DOHH2 (cell line): ENCODE measurements at regions not wholly inside any gene's neighbourhood (a gene's known extent, or its start where the extent isn't known, plus 50 kb on each side); places are given as distances from the start of the nearest gene placed in this dataset.

ENCODE experiments used
- EZH2phosphoT487 ChIP-seq: fragments of 200-600 bp; sonication (generic); IDR thresholded peaks from 2 replicates; pipeline ENCODE4 v1.6.1; 2017; ENCODE audit warnings: borderline replicate concordance, mild to moderate bottlenecking, antibody characterized with exemption, low read length, moderate library complexity, mixed read lengths
- TF ChIP-seq, protein P1 (sequence below): fragments of 200-600 bp; sonication (generic); IDR thresholded peaks from one replicate; pipeline ENCODE4 v1.5.1; 2014; ENCODE audit warnings: antibody characterized with exemption, mild to moderate bottlenecking, low read depth, low read length; ENCODE audit not compliant: poor library complexity, severe bottlenecking

DNA sequence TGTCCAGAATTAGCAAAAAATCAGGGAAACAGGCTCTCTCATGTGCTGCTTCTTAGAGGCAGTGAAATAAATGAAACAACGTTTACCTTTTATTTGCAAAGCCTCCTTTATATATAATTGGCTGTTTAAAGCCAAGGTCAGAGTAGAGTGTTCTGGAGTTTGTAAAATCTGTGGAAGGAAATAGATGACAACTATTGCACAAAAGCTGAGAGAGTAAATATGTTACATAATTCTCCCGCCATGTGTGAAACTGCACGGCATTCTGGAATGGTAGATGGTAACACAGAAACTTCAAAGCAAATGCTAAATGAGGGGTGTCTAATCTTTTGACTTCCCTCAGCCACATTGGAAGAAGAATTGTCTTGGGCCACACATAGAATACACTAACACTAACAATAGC, 51.5 kb upstream of the FGF3 start:
- TF ChIP-seq, protein P1, sequence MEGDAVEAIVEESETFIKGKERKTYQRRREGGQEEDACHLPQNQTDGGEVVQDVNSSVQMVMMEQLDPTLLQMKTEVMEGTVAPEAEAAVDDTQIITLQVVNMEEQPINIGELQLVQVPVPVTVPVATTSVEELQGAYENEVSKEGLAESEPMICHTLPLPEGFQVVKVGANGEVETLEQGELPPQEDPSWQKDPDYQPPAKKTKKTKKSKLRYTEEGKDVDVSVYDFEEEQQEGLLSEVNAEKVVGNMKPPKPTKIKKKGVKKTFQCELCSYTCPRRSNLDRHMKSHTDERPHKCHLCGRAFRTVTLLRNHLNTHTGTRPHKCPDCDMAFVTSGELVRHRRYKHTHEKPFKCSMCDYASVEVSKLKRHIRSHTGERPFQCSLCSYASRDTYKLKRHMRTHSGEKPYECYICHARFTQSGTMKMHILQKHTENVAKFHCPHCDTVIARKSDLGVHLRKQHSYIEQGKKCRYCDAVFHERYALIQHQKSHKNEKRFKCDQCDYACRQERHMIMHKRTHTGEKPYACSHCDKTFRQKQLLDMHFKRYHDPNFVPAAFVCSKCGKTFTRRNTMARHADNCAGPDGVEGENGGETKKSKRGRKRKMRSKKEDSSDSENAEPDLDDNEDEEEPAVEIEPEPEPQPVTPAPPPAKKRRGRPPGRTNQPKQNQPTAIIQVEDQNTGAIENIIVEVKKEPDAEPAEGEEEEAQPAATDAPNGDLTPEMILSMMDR = no peak
- TF ChIP-seq EZH2phosphoT487 = no peak
